Hematopoietic multipotent progenitor cell treated with erythropoietin and hydrocortisone succinate and interleukin-3 and kit ligand, for 8 days (in vitro differentiated cells): ENCODE measurements at regions not wholly inside any gene's neighbourhood (a gene's known extent, or its start where the extent isn't known, plus 50 kb on each side); places are given as distances from the start of the nearest gene placed in this dataset.
A peak's percentile ranks its signal among the peaks of the same experiment; 100 is the strongest.
"Not testable (repeated sequence)": the region's sequence is repeated elsewhere in the genome, so short reads cannot be mapped to it uniquely, and the experiment has no call there.

ENCODE experiments used
- DNase-seq: peaks from one replicate; pipeline ENCODE4 v3.0.0-alpha.2; 2015

DNA sequence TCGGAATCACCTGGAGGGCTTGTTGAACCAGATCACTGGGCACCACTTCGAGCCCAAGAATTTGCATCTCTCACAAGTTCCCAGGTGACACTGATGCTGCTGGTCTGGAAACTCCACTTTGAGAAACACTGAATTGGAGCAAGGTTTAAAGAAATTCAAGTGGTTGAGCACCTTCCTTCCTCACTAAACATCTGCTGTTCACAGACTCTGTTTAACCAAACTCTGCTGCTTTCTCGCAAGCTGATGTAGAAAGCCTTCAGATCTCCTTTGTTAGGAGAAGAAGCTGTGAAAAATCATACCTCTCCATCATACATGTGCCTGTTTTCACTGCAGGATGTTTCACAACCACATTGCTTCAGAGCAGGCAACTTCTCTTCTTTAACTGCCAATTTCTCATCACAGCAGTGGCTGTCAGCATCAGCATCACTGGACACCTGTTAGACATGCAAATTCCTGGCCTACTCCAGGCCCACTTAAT lies 87.5 kb upstream of the TOP1 start:
- no peak for DNase-seq

GRCh38 chr20:40942006-40942405 lies 86.6 kb upstream of the TOP1 start:
- DNase-seq: no peak

- no peak for DNase-seq
These were observed 85.8 kb upstream of the TOP1 start for GRCh38 chr20:40942775-40943174.

DNA sequence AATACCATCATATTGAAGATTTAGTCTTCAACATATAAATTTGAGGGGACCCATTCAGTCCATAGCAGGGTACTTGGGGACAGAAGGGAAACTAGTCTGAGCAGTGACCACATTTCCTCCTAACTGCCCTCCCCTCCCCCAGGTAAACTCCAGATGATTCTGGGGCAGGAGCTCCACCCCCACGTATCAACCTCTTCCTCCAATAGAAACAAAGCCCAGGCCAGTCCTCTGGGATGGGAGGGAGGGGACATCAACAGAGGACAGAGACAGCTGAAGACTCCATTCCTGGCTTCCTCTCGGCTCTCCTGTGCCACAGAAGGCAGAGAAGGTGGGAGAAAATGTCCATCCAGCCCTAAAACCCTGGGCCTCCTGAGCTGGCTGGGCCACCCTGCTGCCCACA lies 85.0 kb upstream of the TOP1 start:
- DNase-seq: no peak

GRCh38 chr20:40945189-40945588 lies 83.4 kb upstream of the TOP1 start:
- DNase-seq: no peak

DNA sequence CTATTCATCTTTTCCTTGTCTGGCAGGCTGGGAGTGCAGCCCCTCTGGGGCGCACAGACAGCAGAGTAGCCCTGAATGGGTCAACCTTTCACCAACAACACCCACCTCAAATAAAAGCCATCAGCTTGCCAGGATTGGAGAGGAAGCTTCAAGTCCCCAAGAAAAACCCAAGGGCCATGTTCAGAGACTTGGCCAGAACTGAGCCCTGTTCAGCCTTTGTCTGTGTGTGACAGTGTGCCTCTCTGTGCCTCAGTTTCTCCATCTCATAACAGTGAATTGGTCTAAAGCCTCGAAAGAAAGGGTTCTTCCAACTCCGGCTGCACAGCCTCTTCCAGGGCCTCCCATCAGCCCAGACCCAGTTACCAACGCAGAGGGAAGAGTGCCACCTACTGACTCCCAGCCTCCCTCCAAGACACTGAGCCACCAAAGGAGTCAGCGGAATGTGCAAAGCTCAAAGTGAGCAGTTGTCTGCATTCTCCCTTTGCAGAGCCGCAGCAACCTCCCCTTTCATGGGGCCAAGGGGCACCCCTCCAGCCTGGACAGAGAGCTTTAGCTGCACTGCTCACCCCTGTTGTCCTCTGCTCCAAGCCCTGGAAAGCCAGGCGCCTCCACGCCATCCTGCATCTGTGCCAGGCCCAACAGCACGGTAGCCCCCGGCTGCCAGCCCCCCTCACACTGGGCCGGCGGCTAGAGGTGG lies 82.7 kb upstream of the TOP1 start:
- DNase-seq: peak; percentile 17

DNA sequence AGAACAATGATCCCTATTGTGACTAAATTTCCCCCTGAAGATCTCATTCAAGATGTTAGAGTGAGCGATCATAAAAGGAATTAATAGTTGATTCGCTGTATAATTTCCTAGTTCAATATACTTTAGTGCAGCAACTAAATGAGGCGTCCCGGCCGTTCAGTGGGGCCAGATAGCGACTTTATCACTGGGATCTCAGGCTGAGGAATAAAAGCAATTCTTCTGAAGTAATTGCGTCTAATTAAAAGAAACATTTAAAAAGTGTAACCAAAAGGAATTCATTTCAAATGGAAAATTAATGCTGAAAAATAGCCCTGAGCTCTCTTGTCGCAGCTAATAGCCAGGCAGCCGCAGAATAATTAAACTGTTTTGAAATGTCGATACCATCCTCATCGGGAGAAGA lies 82.2 kb upstream of the TOP1 start:
- DNase-seq: no peak

- DNase-seq: peak; percentile 14
These were observed 80.0 kb upstream of the TOP1 start for GRCh38 chr20:40948465-40949267.

GRCh38 chr20:40949346-40949745 lies 79.3 kb upstream of the TOP1 start:
- DNase-seq: no peak

- DNase-seq: no peak
These were observed 76.5 kb upstream of the TOP1 start for GRCh38 chr20:40952136-40952535.

- DNase-seq: no peak
These were observed 75.2 kb upstream of the TOP1 start for GRCh38 chr20:40953416-40953815.

- no peak for DNase-seq
These were observed 74.8 kb upstream of the TOP1 start for GRCh38 chr20:40953856-40954255.

DNA sequence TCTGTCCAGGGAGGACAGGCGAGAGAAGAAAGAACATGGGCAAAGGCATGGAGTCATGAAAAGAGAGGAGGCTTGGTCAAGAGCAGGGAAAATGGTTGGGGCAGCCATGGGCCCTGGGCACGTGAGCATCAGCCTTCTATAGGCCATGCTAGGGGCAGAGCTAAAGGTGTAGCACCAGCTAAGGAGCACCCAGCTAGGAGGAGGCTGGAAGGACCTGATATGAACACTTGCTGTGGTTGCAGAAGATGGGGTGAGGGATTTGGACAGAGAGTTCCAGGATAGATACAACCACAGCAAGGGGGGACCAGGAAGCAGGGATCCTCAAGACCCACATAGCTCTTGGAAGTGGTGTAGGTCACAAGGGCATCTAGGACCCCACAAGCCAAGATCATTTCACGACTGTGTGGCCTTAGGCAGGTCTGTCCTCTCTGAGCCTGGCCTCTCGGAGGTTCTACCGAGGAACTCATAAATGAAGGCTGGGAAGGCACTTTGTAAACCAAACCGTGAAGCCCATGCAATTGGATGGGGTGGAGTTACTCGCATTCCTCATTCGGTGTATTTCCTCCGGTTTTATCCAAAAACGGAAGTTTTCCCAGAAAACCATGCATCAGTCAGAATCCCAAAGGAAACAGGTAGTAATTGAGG lies 74.0 kb upstream of the TOP1 start:
- no peak for DNase-seq

GRCh38 chr20:40955326-40955725 lies 73.3 kb upstream of the TOP1 start:
- no peak for DNase-seq

DNA sequence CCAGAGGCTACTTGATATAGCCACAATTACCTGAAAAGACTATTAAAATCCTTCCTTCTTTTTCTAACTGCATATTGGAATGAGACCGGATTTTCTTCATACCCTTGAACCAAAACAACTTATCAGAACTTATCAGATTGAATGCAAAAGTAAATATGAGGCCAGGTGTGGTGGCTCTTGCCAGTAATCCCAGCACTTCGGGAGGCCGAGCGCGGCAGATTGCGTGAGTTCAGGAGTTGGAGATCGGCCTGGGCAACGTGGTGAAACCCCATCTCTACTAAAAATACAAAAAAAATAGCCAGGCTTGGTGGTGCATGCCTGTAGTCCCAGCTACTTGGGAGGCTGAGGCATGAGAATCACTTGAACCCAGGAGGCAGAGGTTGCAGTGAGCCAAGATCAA lies 72.8 kb upstream of the TOP1 start:
- not testable (repeated sequence) for DNase-seq

DNA sequence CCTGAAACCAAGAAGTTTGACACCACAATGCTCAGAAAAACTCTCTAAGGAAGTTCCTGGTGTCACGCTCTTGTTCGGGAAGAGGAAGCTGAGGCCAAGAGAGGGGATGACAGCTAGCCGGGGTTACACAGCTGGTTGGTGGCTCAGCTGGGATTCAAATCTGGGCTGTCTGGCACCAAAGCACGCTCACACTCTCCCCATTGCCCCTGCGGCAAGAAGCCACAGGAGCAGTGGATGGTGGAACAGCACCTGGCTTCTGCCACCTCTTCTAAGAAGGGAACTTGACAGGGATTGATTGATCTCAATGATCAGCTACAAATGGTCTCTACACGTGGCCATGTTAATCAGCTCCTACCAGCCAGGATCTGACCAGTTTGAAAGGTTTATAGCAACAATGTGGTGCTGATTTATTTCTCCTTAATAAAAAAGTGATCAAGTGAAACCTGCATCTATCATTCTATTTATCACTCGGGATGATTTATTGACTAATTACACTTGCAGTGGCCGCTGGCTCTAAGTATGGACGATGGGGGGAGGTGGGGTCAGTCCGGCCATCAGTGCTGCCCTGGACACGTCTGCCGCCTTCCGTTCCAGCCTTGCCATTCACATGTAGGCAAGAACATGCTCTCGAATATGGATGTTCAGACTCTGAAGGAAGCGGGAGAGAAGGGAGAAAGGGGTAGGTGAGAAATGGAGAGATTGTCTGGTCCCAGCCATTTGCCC lies 71.9 kb upstream of the TOP1 start:
- no peak for DNase-seq

DNA sequence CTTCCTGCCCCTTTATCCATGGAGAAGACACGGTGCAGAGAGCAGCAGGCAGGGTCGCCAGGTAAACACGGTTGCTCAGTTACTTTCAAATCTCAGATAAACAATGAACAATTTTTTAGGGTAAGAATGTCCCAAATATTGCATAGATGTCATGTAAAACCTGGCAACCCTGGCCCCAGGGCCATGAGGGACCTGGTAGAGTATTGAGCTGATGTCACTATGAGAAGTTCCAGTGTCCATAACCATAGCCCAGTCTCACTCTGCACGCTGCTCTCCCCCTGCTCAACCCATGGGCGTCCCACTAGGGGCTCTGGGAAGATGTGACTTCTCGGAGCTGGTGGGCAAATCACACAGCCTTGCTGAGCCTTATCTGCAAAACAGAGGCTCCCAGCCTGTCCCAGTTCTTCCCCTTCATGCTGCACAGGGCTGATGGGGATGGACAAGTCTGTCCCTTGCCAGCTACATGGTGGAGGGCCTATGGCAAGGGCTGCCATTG lies 71.3 kb upstream of the TOP1 start:
- no peak for DNase-seq

- no peak for DNase-seq
These were observed 70.0 kb upstream of the TOP1 start for GRCh38 chr20:40958598-40958997.

DNA sequence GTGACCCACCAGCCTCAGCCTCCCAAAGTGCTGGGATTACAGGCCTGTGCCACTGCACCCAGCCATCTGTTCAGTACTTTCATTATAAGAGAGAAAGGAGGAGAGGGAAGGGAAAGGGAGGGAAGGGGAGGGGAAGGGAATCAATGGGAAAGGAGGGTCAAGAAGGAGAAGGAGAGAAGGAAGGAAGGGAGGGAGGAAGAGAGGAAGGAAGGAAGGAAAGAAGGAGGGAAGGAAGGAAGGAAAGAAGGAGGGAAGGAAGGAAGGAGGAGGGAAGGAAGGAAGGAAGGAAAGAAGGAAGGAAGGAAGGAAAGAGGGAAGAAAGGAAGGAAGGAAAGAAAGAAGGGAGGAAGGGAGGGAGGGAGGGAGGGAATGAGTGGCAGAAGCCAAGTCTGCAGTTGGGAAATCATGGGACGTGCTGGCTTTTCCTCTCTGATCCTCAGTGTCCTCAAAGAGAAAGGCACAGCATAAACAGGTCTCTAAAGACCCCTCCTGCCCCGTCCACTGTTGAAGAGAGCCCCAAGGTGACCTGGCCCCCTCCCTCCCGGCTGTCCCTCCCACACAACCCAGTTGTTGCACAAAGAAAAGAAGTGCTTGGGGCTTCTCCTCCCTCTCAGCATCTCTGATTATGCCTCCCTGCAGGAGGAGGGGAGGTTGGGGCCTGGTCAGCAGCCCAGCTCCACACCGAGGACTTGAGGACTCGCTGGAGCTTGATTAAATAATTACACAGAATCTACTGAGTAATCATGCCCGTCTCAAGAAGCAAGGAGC lies 69.1 kb upstream of the TOP1 start:
- DNase-seq: no peak

DNA sequence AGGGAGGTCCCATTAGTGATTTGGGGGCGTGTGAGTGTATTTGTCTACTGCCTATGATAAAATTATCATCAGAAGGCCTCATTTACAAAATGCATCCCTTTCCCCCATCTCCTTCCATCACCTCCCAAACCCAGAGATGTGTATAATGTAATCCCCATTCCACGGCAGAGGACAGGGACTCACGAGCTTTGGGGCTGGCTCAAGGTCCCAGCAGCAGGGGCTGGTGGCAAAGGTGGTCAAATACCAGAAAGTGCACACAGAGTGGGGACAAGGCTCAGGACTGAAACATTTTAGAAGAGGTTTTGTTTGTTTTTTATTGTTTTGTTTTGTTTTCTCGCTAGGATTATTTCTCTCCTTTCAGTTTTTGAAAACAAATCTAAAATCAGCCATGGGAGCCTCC lies 68.5 kb upstream of the TOP1 start:
- DNase-seq: no peak

DNA sequence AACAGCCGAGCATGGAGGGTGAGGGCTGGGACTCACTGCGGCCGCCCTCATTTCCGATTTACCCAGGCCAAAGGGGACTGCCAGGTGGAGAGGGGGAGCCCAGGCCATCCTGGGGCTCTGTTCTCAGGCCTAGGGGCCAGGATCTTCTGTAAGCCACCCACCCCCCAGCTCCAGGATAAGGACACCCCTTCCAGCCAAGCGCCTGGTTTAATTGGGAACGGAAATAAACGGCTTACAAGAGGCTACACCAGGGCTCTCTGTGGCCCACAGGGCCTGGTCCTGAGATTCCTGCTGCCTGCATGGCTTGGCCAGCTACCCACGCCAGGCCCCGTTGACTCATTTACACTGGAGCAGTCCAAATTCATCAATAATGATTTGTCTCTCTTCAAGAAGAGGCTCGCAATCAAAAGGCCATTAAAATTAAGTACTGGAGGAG lies 68.1 kb upstream of the TOP1 start:
- no peak for DNase-seq

DNA sequence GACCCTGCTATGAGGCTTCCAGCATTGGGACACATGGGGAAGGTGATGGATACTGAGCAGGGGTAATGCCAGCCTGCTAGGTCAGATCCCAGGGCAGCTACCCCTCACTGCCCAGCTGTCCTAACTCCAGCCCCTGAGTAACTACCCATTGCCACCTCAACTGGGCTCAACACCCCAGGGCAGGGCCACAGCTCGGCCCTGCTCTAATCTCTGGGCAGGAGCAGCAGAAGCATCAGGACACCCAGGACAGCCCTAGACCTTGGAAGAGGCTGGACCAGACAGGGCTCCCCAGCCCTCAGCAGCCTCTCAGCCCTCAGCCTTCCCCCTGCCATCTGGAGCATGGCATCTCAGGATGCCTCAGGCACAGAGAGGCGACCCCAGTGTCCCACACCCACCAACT lies 67.4 kb upstream of the TOP1 start:
- DNase-seq: no peak
